A549 (cell line): ENCODE measurements at regions not wholly inside any gene's neighbourhood (a gene's known extent, or its start where the extent isn't known, plus 50 kb on each side); places are given as distances from the start of the nearest gene placed in this dataset.

Experiments used
- CBX8 ChIP-seq: fragments of 200-600 bp; sonication (generic); IDR thresholded peaks from 2 replicates; pipeline ENCODE4 v1.6.1; 2016
- EP300 ChIP-seq, 2 experiments: fragments of >200 bp; sonication (Bioruptor Twin); formaldehyde crosslinking; IDR thresholded peaks; 2 replicates in 1 of 2; 3 replicates in 1 of 2; pipeline ENCODE4 v1.6.1; 2016 to 2017
- POLR2A ChIP-seq: IDR thresholded peaks from 2 replicates; pipeline ENCODE4 v1.6.1; 2012; ENCODE audit warnings: mild to moderate bottlenecking, low read length
- RAD21 ChIP-seq, 2 experiments: fragments of >200 bp in 1 of 2; sonication (Bioruptor Twin) in 1 of 2; formaldehyde crosslinking in 1 of 2; IDR thresholded peaks in 1 of 2; conservative IDR thresholded peaks in 1 of 2; 2 replicates in 1 of 2; 3 replicates in 1 of 2; pipeline ENCODE4 v1.6.1; 2012 to 2018; ENCODE audit warnings: inconsistent platforms in 1 of 2
- RCOR1 ChIP-seq: fragments of 150-350 bp; IDR thresholded peaks from 2 replicates; pipeline ENCODE4 v1.6.1; 2014; ENCODE audit warnings: antibody characterized with exemption, low read length, low read depth
- TF ChIP-seq, protein P1 (sequence below): fragments of 150-350 bp; IDR thresholded peaks from 2 replicates; pipeline ENCODE4 v1.6.1; 2014; ENCODE audit warnings: low read depth, mild to moderate bottlenecking, low read length
- TF ChIP-seq, protein P2 (sequence below): fragments of >200 bp; sonication (Bioruptor Twin); formaldehyde crosslinking; IDR thresholded peaks from 3 replicates; pipeline ENCODE4 v1.5.1; 2016

DNA sequence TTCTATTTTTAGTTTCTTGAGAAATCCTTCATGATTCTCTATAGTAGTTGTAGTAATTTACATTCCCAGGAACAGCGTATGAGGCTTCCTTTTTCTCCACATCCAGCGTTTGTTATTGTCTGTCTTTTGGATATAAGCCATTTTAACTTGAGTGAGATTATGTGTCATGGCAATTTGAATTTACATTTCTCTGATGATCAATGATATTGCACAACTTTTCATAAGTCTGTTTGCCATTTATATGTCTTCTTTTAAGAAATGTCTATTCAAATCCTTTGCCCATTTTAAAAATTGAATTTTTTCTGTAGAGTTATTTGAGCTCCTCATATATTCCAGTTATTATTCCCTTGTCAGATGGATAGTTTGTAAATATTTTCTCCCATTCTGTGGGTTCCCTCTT, 285.1 kb downstream of the REEP3 start:
- TF ChIP-seq RAD21 (conservative IDR thresholded peaks at IDR 0.05 in 1 of 2, IDR thresholded peaks at IDR 0.05 in 1 of 2) (no peak), POLR2A (no peak), RCOR1 (no peak), EP300 (IDR thresholded peaks at IDR 0.05) (no peak), CBX8 (no peak)
- TF ChIP-seq, protein P1, sequence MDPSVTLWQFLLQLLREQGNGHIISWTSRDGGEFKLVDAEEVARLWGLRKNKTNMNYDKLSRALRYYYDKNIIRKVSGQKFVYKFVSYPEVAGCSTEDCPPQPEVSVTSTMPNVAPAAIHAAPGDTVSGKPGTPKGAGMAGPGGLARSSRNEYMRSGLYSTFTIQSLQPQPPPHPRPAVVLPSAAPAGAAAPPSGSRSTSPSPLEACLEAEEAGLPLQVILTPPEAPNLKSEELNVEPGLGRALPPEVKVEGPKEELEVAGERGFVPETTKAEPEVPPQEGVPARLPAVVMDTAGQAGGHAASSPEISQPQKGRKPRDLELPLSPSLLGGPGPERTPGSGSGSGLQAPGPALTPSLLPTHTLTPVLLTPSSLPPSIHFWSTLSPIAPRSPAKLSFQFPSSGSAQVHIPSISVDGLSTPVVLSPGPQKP = no peak
- TF ChIP-seq, protein P2, sequence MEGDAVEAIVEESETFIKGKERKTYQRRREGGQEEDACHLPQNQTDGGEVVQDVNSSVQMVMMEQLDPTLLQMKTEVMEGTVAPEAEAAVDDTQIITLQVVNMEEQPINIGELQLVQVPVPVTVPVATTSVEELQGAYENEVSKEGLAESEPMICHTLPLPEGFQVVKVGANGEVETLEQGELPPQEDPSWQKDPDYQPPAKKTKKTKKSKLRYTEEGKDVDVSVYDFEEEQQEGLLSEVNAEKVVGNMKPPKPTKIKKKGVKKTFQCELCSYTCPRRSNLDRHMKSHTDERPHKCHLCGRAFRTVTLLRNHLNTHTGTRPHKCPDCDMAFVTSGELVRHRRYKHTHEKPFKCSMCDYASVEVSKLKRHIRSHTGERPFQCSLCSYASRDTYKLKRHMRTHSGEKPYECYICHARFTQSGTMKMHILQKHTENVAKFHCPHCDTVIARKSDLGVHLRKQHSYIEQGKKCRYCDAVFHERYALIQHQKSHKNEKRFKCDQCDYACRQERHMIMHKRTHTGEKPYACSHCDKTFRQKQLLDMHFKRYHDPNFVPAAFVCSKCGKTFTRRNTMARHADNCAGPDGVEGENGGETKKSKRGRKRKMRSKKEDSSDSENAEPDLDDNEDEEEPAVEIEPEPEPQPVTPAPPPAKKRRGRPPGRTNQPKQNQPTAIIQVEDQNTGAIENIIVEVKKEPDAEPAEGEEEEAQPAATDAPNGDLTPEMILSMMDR = no peak
